Endothelial cell of umbilical vein (primary cell): ENCODE measurements at regions not wholly inside any gene's neighbourhood (a gene's known extent, or its start where the extent isn't known, plus 50 kb on each side); places are given as distances from the start of the nearest gene placed in this dataset.

ENCODE experiments used
- POLR2A ChIP-seq: IDR thresholded peaks from 2 replicates; pipeline ENCODE4 v1.6.1; 2012; ENCODE audit warnings: low read depth, mild to moderate bottlenecking, control low read depth, low read length
- TF ChIP-seq, protein P1 (sequence below), 2 donors: IDR thresholded peaks; 1 replicate in 1 of 2; 2 replicates in 1 of 2; pipeline ENCODE4 v1.5.1; 2011; ENCODE audit warnings: low read length in 2 of 2, mild to moderate bottlenecking in 2 of 2, moderate library complexity in 2 of 2, control low read depth in 1 of 2, inconsistent platforms in 1 of 2, low read depth in 1 of 2; ENCODE audit not compliant: insufficient read depth in 1 of 2; ENCODE audit errors: extremely low read depth in 1 of 2

GRCh38 chr20:37463726-37464494 is 57.1 kb upstream of the NNAT start:
- TF ChIP-seq, protein P1, sequence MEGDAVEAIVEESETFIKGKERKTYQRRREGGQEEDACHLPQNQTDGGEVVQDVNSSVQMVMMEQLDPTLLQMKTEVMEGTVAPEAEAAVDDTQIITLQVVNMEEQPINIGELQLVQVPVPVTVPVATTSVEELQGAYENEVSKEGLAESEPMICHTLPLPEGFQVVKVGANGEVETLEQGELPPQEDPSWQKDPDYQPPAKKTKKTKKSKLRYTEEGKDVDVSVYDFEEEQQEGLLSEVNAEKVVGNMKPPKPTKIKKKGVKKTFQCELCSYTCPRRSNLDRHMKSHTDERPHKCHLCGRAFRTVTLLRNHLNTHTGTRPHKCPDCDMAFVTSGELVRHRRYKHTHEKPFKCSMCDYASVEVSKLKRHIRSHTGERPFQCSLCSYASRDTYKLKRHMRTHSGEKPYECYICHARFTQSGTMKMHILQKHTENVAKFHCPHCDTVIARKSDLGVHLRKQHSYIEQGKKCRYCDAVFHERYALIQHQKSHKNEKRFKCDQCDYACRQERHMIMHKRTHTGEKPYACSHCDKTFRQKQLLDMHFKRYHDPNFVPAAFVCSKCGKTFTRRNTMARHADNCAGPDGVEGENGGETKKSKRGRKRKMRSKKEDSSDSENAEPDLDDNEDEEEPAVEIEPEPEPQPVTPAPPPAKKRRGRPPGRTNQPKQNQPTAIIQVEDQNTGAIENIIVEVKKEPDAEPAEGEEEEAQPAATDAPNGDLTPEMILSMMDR (IDR thresholded peaks at IDR 0.05; ENCODE audit: extremely low read depth in 1 of 2, insufficient read depth in 1 of 2, low read depth in 1 of 2, low read length in 2 of 2): no peak
- no peak for TF ChIP-seq POLR2A
